Immature natural killer cell (primary cell): ENCODE measurements at regions not wholly inside any gene's neighbourhood (a gene's known extent, or its start where the extent isn't known, plus 50 kb on each side); places are given as distances from the start of the nearest gene placed in this dataset.

Experiments used
- DNase-seq, 3 donors: peaks; one replicate each; pipeline ENCODE4 v3.0.0; 2022; ENCODE audit warnings: mixed read lengths in 1 of 3
- H3K27ac Mint-ChIP-seq, 6 donors: one replicate each; pipeline ENCODE4 v1.8.0; 2020; ENCODE audit warnings: mixed read lengths in 6 of 6, mild to moderate bottlenecking in 5 of 6, inconsistent platforms in 4 of 6, moderate library complexity in 3 of 6
- H3K27me3 Mint-ChIP-seq, 3 donors: one replicate each; pipeline ENCODE4 v1.8.0; 2020 to 2021; ENCODE audit warnings: low read depth in 3 of 3, mild to moderate bottlenecking in 3 of 3, mixed read lengths in 3 of 3, moderate library complexity in 3 of 3, inconsistent platforms in 1 of 3
- H3K36me3 Mint-ChIP-seq, 3 donors: one replicate each; pipeline ENCODE4 v1.8.0; 2020; ENCODE audit warnings: mixed read lengths in 3 of 3, inconsistent platforms in 2 of 3, mild to moderate bottlenecking in 2 of 3
- H3K4me1 Mint-ChIP-seq, 2 donors: one replicate each; pipeline ENCODE4 v1.8.0; 2020; ENCODE audit warnings: inconsistent platforms in 2 of 2, mild to moderate bottlenecking in 2 of 2, mixed read lengths in 2 of 2, moderate library complexity in 1 of 2
- H3K4me3 Mint-ChIP-seq, 5 donors: one replicate each; pipeline ENCODE4 v1.8.0; 2020; ENCODE audit warnings: mild to moderate bottlenecking in 5 of 5, mixed read lengths in 5 of 5, inconsistent platforms in 3 of 5, moderate library complexity in 3 of 5
- H3K9me3 Mint-ChIP-seq, 6 donors: one replicate each; pipeline ENCODE4 v1.8.0; 2020; ENCODE audit warnings: mild to moderate bottlenecking in 6 of 6, mixed read lengths in 6 of 6, inconsistent platforms in 4 of 6, moderate library complexity in 3 of 6

DNA sequence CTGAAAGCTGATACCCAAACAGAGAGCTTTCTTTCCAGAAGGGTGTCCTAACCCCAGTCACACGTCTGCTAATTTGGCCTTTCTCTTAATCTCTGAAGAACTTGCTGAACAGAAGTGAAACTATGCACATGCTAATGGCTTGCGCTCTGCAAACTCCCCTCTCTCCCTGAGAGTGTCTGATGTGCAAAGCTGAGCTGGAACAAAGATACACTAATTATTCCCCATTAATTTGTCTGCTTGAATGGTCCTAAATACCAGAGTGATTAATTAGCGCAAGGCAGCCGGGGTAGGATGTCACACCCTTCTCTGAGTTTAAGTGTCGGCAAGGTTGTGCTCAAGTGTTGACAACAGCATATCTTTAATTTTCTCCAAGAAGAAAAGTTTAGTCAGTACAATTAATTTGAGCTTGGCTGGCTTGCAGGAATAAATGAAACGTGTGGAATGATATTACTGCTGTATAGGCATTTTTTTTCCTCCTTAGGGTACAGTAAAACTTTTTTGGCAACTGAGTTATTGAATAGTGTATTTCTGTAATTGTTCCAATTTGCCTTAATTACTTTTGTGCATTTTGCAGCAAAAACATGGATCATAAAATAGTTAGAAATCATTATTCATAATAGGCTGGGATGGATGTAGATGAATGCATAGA is 715.9 kb upstream of the POU3F2 start:
- no peak overlapping the region for H3K4me3 Mint-ChIP-seq
- H3K4me1 Mint-ChIP-seq, result no peaks in the 10 kb centered on the region
- no peaks in the 10 kb centered on the region for H3K27me3 Mint-ChIP-seq
- peaks cover 0 to 22% (median 13%) of the 10 kb centered on the region in 6 donors for H3K9me3 Mint-ChIP-seq
- no peak overlapping the region for H3K27ac Mint-ChIP-seq
- DNase-seq, result no peak
- no peaks in the 10 kb centered on the region for H3K36me3 Mint-ChIP-seq

GRCh38 chr6:98124171-98124570 is 710.2 kb upstream of the POU3F2 start:
- DNase-seq, result no peak
- no peak overlapping the region for H3K4me3 Mint-ChIP-seq
- no peak overlapping the region for H3K27ac Mint-ChIP-seq
- peaks cover 0 to 11% (median 8%) of the 10 kb centered on the region in 6 donors for H3K9me3 Mint-ChIP-seq
- H3K4me1 Mint-ChIP-seq, result no peaks in the 10 kb centered on the region
- H3K36me3 Mint-ChIP-seq, result no peaks in the 10 kb centered on the region
- no peaks in the 10 kb centered on the region for H3K27me3 Mint-ChIP-seq

DNA sequence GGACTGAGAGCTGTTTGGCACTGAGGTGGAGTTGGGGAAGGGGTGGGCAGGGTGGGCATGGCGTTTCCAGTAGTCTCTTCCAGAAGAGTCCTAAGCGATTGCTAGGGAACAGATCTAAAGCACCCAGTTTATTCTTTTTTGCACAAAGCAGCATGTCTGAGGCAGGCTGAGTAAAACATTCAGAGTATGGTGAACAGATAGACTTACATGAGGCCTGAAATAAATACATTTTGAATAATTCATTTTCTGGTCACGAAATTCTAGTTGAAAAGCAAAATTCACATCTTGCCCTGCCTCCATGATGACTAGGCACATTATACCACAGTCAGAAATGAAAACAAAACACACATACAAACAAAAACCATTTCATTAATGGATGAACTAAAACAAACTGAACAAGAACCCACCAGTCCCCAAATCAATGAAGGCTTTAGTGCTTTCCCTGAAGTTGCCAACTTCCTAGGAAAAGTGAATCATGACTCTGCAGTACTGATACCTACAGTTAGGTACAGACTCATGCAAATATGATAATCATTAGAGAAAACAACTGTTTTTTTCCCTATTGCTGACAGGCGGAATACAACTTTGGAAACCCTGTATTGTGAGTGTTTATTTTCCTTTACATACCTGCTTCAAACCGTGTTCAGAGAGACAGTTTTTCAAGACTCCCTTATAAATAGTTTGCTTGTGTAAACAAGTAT is 702.9 kb upstream of the POU3F2 start:
- Mint-ChIP-seq H3K36me3 (no peaks in the 10 kb centered on the region), H3K27ac (no peak overlapping the region), H3K27me3 (no peaks in the 10 kb centered on the region), H3K4me1 (no peaks in the 10 kb centered on the region), H3K4me3 (no peak overlapping the region), H3K9me3 (peaks cover 0 to 17% (median 3%) of the 10 kb centered on the region in 6 donors)
- DNase-seq, result no peak

DNA sequence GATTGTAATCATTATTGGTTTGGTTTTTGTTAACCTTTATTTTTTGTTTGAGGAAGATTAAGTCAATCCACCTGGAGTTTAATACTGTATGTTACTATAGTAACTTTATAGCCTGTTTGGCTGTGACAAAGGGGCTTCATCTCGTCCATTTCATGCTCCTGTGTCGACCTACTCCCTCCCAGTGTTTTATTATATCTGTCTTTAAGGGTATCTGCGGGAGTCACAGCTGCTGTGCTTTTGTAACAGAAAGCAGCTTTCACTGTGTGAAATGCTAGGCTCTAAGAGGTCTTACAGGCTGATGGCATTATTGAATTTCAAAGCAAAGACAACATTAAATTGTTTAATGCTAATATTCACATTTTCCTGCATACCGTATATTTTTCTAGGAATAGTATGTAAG is 698.0 kb upstream of the POU3F2 start:
- H3K27me3 Mint-ChIP-seq, result peaks cover 0 to 2% (median 2%) of the 10 kb centered on the region in 3 donors
- H3K36me3 Mint-ChIP-seq, result no peaks in the 10 kb centered on the region
- no peak for DNase-seq
- H3K4me3 Mint-ChIP-seq, result no peak overlapping the region
- no peak overlapping the region for H3K27ac Mint-ChIP-seq
- H3K4me1 Mint-ChIP-seq, result no peaks in the 10 kb centered on the region
- H3K9me3 Mint-ChIP-seq, result peaks cover 0 to 22% (median 7%) of the 10 kb centered on the region in 6 donors

DNA sequence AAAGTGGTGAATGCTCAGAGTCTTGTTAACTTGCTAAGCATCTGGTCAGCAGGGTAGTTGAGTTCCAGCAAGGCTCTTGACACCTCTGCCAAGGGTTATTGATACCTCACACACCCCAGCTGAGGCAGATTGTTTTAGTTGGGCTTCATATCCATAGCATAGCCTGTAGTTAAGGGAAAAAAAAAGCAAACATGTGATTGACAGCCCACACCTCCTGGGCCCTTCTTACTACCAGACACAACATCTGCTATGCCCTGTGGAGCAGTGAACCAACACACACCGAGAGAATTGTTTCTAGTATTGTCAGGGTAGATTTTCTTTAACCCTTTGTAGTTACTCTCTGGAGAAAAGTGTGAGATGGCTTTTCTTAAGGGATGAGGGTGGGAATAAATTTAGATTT is 697.0 kb upstream of the POU3F2 start:
- Mint-ChIP-seq H3K36me3 (peaks cover 0 to 4% (median 0%) of the 10 kb centered on the region in 3 donors), H3K27ac (no peak overlapping the region), H3K27me3 (peaks cover 0 to 2% (median 2%) of the 10 kb centered on the region in 3 donors), H3K4me1 (no peaks in the 10 kb centered on the region), H3K9me3 (peaks cover 3 to 32% (median 9%) of the 10 kb centered on the region in 6 donors), H3K4me3 (no peak overlapping the region)
- DNase-seq, result no peak

DNA sequence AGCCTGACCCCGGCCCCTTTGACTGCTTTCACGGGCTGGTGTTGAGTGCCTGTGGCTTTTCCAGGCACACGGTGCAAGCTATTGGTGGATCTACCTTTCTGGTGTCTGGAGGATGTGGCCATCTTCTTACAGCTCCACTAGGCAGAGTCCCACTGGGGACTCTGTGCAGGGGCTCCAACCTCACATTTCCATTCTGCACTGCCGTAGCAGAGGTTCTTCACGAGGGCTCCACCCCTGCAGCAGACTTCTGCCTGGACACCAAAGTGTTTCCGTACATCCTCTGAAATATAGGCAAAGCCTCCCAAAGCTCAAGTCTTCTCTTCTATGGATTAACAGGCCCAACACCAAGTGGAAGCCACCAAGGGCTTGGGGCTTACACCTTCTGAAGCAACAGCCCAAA is 691.5 kb upstream of the POU3F2 start:
- H3K4me1 Mint-ChIP-seq, result no peaks in the 10 kb centered on the region
- no peak for DNase-seq
- no peak overlapping the region for H3K4me3 Mint-ChIP-seq
- peaks cover 0 to 4% (median 0%) of the 10 kb centered on the region in 3 donors for H3K36me3 Mint-ChIP-seq
- H3K9me3 Mint-ChIP-seq, result peaks cover 13 to 40% (median 21%) of the 10 kb centered on the region in 6 donors
- peaks cover 2 to 4% (median 3%) of the 10 kb centered on the region in 3 donors for H3K27me3 Mint-ChIP-seq
- no peak overlapping the region for H3K27ac Mint-ChIP-seq

DNA sequence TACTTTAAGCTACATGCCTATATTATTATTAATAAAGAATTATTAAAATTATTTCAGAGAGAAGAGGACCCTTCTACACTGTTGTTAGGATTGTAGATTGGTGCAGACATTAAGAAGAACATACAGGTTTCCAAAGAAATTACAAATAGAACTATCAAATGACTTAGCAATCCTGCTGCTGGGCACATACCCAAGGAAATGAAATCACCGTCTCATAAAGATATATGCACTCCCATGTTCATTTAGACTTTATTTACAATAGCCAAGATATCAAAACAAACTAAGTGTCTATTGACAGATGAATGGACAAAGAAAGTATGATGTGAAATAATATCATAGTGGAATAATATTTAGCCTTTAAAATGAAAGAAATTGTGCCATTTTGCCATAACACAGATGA is 687.7 kb upstream of the POU3F2 start:
- no peak overlapping the region for H3K27ac Mint-ChIP-seq
- H3K36me3 Mint-ChIP-seq, result peaks cover 0 to 4% (median 0%) of the 10 kb centered on the region in 3 donors
- H3K4me1 Mint-ChIP-seq, result no peaks in the 10 kb centered on the region
- H3K4me3 Mint-ChIP-seq, result no peak overlapping the region
- no peak for DNase-seq
- H3K27me3 Mint-ChIP-seq, result peaks cover 0 to 3% (median 1%) of the 10 kb centered on the region in 3 donors
- peaks cover 10 to 33% (median 23%) of the 10 kb centered on the region in 6 donors for H3K9me3 Mint-ChIP-seq

- H3K4me3 Mint-ChIP-seq, result no peak overlapping the region
- H3K36me3 Mint-ChIP-seq, result no peaks in the 10 kb centered on the region
- H3K9me3 Mint-ChIP-seq, result peaks cover 9 to 46% (median 25%) of the 10 kb centered on the region in 6 donors
- no peak overlapping the region for H3K27ac Mint-ChIP-seq
- peaks cover 0 to 1% (median 0%) of the 10 kb centered on the region in 3 donors for H3K27me3 Mint-ChIP-seq
- H3K4me1 Mint-ChIP-seq, result no peaks in the 10 kb centered on the region
- DNase-seq, result no peak
Observed at GRCh38 chr6:98156580-98156979, 677.8 kb upstream of the POU3F2 start.

DNA sequence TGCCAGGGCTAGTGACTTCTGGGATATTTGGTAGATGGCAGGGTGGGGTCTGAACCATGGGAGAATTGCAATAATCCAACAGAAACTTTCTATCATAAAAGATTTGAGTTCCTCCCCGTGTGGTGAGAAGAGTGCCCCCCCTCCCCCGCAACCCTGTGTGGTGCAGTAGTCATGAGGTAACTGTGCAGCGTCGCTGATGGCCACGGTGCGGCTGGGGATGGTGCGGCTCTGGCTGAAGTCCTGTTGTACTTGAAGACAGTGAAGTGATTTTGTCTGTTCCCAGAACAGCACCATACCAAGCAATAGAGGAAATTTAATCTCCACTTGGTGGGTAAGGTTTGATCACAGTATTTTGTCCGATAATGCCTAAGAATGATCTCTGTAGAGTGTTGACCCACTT is 654.8 kb upstream of the POU3F2 start:
- Mint-ChIP-seq H3K36me3 (no peaks in the 10 kb centered on the region), H3K27ac (no peak overlapping the region), H3K4me3 (no peak overlapping the region), H3K4me1 (no peaks in the 10 kb centered on the region), H3K27me3 (peaks cover 0 to 4% (median 3%) of the 10 kb centered on the region in 3 donors), H3K9me3 (peaks cover 11 to 42% (median 21%) of the 10 kb centered on the region in 6 donors)
- DNase-seq, result no peak

- H3K4me1 Mint-ChIP-seq, result no peaks in the 10 kb centered on the region
- no peak for DNase-seq
- H3K36me3 Mint-ChIP-seq, result no peaks in the 10 kb centered on the region
- H3K4me3 Mint-ChIP-seq, result no peak overlapping the region
- H3K9me3 Mint-ChIP-seq, result peaks cover 10 to 24% (median 19%) of the 10 kb centered on the region in 6 donors
- no peaks in the 10 kb centered on the region for H3K27me3 Mint-ChIP-seq
- no peak overlapping the region for H3K27ac Mint-ChIP-seq
Observed at GRCh38 chr6:98200084-98200483, 634.3 kb upstream of the POU3F2 start.

DNA sequence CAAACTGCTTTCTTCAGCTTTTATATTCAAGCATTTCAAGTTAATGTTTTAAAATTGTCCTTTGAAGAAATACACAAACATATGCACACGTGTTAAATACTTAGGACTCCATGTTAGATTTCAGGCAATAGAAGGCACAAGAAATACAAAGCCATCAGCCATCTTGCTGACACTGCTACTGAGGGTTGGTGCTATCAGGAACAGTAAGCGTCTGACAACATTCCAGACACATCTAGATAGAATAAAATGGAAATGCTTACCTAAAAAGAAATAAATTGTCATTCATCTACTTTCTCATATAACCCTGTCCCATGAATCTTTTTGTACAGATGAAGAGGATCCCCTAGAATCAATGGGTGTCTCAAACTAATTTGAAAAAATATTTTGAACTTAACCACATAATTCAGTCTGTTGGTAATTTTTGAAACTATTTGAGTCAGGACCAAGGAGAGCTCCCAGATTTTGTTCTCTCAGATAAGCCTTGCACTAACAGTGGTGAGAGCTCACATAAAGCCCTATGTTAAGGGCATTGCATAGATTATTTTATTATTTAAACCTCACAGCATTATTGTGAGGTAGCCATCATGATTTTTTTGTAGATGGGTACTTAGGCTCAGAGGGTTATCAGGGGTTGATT is 631.1 kb upstream of the POU3F2 start:
- DNase-seq, result no peak

DNA sequence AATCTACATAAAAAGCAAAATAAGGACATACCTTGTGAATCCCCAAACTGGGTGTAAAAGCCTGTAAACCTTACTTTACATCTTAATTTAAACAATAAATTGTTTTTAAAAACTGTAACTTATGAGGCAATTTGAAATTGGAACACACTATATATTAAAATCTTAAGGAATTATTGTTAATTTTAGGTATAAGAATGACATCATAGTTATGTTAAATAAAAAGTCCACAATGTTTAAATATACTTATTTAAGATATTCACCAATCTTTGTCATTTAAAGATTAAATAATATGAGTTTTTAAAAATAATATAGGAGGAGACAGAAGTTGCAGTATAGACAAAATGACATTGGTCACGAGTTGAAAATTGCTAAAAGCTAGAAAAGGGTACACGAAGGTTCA is 621.9 kb upstream of the POU3F2 start:
- no peaks in the 10 kb centered on the region for H3K36me3 Mint-ChIP-seq
- no peak overlapping the region for H3K27ac Mint-ChIP-seq
- H3K4me3 Mint-ChIP-seq, result no peak overlapping the region
- H3K27me3 Mint-ChIP-seq, result peaks cover 0 to 2% (median 0%) of the 10 kb centered on the region in 3 donors
- H3K9me3 Mint-ChIP-seq, result peaks cover 0 to 12% (median 4%) of the 10 kb centered on the region in 6 donors
- no peaks in the 10 kb centered on the region for H3K4me1 Mint-ChIP-seq
- no peak for DNase-seq

More for the DNA sequence above, 631.1 kb upstream of the POU3F2 start:
- H3K9me3 Mint-ChIP-seq, result peaks cover 7 to 25% (median 14%) of the 10 kb centered on the region in 6 donors
- H3K27ac Mint-ChIP-seq, result no peak overlapping the region
- H3K36me3 Mint-ChIP-seq, result no peaks in the 10 kb centered on the region
- no peaks in the 10 kb centered on the region for H3K4me1 Mint-ChIP-seq
- no peaks in the 10 kb centered on the region for H3K27me3 Mint-ChIP-seq
- no peak overlapping the region for H3K4me3 Mint-ChIP-seq

DNA sequence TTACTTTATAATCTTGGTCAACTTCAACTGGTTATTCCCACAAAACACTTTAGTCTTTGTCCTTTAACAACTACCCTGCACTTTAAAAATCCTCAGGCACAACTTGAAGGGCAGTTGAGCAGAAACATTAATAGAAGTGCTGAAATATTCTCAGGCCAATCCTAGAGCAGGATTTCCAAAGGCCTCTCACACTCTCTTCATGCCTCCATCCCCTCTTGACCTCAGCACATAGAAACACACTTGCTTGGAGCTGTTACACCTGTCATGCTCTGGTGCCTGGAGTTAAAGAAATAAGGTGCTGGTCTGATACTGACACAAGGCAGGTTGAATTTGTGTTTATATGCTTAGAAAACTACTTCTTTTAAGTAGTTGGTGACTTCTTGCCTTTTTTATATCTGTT is 618.8 kb upstream of the POU3F2 start:
- Mint-ChIP-seq H3K4me3 (no peak overlapping the region), H3K9me3 (peaks cover 1 to 10% (median 6%) of the 10 kb centered on the region in 6 donors), H3K4me1 (no peaks in the 10 kb centered on the region), H3K27ac (no peak overlapping the region), H3K27me3 (peaks cover 0 to 2% (median 0%) of the 10 kb centered on the region in 3 donors), H3K36me3 (no peaks in the 10 kb centered on the region)
- DNase-seq, result no peak

- Mint-ChIP-seq H3K27me3 (no peaks in the 10 kb centered on the region), H3K4me3 (no peak overlapping the region), H3K36me3 (no peaks in the 10 kb centered on the region), H3K4me1 (no peaks in the 10 kb centered on the region), H3K27ac (no peak overlapping the region), H3K9me3 (peaks cover 8 to 55% (median 12%) of the 10 kb centered on the region in 6 donors)
- DNase-seq, result no peak
Observed at GRCh38 chr6:98230250-98230649, 604.1 kb upstream of the POU3F2 start.
